GM13976 (cell line): ENCODE measurements at regions not wholly inside any gene's neighbourhood (a gene's known extent, or its start where the extent isn't known, plus 50 kb on each side); places are given as distances from the start of the nearest gene placed in this dataset.

ENCODE experiments used
- DNase-seq: peaks from one replicate; pipeline ENCODE4 v3.0.0; 2012; ENCODE audit warnings: low spot score
- in situ Hi-C: fragments of 300-500 bp; cut with MboI; formaldehyde crosslinking; loops from one replicate; pipeline ENCODE4 v1.12.0; 2022; ENCODE audit warnings: low sequenced_read_pairs, mixed read lengths, inconsistent platforms; ENCODE audit not compliant: unreplicated experiment
- TF ChIP-seq, protein P1 (sequence below): IDR thresholded peaks from 2 replicates; pipeline ENCODE4 v1.5.1; 2012; ENCODE audit warnings: borderline replicate concordance, mild to moderate bottlenecking; ENCODE audit not compliant: insufficient read depth; ENCODE audit errors: extremely low read depth, missing control alignments, control extremely low read depth

DNA sequence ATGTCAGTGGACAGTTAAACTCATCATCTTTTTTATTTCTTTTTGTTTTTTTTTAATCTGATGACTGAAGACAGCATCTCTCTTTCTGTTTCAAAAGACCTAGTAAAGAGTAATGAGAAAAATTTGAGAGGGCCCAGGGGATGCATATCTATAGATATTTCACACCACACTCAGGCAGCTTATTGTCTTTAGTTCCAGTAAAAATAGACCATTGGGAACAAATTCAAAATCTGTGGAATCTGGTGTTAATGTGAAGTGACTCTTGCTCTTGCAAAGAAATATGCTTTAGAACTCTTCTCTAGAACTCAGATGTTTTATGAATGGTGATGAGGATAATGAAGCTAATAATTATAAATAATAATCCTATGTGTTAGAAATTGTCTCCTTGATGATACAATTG is 214.5 kb upstream of the ATP2B1 start:
- TF ChIP-seq, protein P1, sequence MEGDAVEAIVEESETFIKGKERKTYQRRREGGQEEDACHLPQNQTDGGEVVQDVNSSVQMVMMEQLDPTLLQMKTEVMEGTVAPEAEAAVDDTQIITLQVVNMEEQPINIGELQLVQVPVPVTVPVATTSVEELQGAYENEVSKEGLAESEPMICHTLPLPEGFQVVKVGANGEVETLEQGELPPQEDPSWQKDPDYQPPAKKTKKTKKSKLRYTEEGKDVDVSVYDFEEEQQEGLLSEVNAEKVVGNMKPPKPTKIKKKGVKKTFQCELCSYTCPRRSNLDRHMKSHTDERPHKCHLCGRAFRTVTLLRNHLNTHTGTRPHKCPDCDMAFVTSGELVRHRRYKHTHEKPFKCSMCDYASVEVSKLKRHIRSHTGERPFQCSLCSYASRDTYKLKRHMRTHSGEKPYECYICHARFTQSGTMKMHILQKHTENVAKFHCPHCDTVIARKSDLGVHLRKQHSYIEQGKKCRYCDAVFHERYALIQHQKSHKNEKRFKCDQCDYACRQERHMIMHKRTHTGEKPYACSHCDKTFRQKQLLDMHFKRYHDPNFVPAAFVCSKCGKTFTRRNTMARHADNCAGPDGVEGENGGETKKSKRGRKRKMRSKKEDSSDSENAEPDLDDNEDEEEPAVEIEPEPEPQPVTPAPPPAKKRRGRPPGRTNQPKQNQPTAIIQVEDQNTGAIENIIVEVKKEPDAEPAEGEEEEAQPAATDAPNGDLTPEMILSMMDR = no peak
- in situ Hi-C loops = no loop called here
- DNase-seq = no peak

GRCh38 chr12:89920866-89921265 is 212.2 kb upstream of the ATP2B1 start:
- in situ Hi-C loops = no loop called here
- no peak for DNase-seq
- TF ChIP-seq, protein P1 = no peak

DNA sequence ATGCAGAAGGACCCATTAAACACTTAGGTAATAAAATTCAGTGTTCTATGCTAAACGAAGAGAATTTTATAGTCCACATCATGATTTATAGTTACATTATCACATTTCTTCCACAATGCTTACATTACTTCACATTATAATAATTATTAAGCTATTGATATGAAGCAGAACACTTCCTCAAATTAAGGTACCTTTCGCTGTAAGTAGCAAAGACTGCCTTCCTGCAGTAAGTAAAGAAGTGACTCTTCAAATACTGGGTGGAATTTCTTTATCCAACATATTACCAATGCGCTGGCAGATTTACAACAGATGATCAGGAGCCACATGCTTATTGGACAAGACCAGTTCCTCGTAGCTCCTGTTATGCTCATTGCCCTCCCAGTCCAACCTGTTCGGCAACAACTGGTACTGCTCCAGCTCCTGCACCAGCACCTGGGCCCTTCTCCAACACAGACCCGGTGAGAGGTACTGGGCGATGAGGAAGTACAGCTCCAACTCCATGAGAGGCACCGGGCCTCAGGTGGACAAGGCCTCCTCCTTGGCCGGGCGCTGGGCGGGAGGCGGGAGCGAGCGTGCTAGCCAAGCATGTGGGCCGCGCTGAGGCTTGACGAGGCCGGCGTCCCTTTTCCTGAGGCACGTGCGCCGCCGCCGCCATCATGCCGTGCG is 210.7 kb upstream of the ATP2B1 start:
- DNase-seq = no peak
- TF ChIP-seq, protein P1 = no peak
- in situ Hi-C loops = no loop called here

- in situ Hi-C loops = no loop called here
- DNase-seq = no peak
- TF ChIP-seq, protein P1 = no peak
Measured at GRCh38 chr12:89918172-89918846, 209.7 kb upstream of the ATP2B1 start.

- TF ChIP-seq, protein P1 = no peak
- in situ Hi-C loops = no loop called here
- no peak for DNase-seq
Measured at GRCh38 chr12:89909753-89910152, 201.1 kb upstream of the ATP2B1 start.

DNA sequence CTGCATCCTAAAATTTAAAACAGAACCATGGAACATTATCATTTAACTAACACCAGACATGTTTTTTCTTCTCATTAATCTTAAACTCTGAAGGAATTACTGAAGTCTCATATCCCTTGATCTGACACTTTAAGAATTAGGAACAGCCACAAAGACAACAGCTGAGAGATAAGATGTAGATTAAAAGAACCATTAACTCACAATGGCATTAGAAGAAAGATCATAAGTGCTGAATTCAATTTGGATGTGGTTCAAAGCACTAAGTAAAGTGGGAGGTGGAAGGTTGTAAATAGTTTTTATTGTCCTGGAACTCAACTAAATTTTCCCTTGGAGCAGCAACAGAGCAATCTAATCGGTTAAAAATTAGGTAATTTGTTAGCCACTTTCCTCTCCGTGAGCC is 199.0 kb upstream of the ATP2B1 start:
- TF ChIP-seq, protein P1 = no peak
- DNase-seq = no peak
- in situ Hi-C loops = no loop called here

DNA sequence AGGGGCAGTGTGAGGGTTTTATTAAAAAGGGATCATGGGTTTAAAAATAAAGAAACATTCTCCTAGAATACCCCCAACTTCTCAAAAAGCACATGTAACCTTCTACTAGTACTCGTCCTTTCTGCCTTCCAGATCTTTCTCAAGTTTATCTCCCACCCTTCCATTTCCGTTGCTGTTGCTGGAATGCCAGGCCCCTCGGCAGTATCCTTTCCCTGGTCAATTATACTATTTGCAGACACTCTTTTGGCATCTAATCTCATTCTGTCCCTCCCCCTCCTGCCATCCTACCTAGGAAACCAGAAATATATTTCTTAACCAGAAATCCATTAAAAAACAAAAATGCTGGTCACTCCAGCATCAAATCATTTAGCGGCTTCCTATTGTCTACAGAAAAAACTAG is 198.2 kb upstream of the ATP2B1 start:
- no peak for DNase-seq
- TF ChIP-seq, protein P1 = no peak
- in situ Hi-C loops = no loop called here
